ENCODE measurements at regions not wholly inside any gene's neighbourhood (a gene's known extent, or its start where the extent isn't known, plus 50 kb on each side); places are given as distances from the start of the nearest gene placed in this dataset.

GRCh38 chr6:153210083-153210482 is 79.0 kb upstream of the RGS17 start:
- no peak for DNase-seq

GRCh38 chr6:153208706-153209105 is 77.6 kb upstream of the RGS17 start:
- DNase-seq: no peak

DNA sequence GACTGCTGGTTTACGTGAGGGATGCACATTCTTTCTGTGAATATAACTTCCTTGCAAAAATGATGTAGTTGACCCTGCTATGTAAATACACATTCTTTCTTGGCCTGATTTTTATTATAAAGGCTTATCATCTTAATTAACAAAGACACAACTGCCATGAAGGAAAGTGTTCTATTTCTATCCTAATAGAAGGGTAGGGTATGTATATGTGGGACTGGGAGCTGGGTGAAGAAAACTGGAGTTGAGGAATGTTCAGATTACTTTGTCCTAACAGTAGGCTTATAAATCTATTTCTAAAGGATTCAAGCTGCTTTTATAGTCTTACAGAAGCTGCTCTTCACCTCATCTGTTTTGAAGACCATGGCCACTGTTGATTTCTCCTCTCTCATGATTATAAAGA is 76.5 kb upstream of the RGS17 start:
- no peak for DNase-seq

GRCh38 chr6:153207006-153207405 is 75.9 kb upstream of the RGS17 start:
- no peak for DNase-seq

DNA sequence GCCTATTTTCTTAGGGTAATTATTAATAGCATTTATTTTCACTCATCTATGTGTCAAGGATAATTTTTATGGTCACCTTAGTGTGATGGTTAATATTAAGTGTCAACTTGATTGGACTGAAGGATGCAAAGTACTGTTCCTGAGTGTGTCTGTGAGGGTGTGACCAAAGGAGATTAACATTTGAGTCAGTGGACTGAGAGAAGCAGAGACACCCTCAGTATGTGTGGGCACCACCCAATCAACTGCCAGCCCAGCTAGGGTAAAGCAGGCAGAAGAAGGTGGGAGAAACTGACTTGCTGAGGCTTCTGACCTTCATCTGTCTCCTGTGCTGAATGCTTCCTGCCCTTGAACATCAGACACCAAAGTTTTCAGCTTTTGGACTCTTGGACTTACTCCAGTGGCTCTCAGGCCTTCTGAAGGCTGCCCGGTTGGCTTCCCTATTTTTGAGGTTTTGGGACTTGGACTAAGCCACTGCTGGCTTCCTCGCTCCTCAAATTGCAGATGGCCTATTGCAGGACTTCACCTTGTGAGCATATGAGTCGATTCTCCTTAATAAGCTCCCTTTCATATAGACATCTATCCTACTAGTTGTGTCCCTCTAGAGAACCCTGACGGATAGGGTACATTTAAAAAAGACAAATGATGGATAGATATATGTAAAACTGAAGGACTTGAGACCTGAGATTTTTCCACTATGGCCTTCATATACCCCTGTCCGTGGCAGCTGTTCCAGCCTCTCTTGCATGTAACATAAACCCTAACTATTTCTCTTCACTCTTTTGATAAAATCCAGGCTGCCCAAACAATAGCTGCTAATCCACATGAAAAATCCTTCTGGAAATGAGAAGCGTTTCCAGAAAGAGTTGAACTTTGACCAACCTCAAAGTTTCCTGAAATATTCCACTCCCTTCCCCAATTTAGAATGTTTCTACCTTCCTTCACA is 62.1 kb upstream of the RGS17 start:
- no peak for DNase-seq

- no peak for DNase-seq
Measured at GRCh38 chr6:153183925-153184324, 52.8 kb upstream of the RGS17 start.
